ENCODE measurements at regions not wholly inside any gene's neighbourhood (a gene's known extent, or its start where the extent isn't known, plus 50 kb on each side); places are given as distances from the start of the nearest gene placed in this dataset.

GRCh38 chrX:122818068-122818467, 366.0 kb upstream of the GRIA3 start:
- DNase-seq (ENCODE audit: low read depth in 4 of 4, low spot score in 3 of 4), result no peak

- no peak for DNase-seq (ENCODE audit: low read depth in 4 of 4, low spot score in 3 of 4)
Observed at GRCh38 chrX:122833230-122833629, 350.8 kb upstream of the GRIA3 start.

- DNase-seq (ENCODE audit: low read depth in 4 of 4, low spot score in 3 of 4), result no peak
Observed at GRCh38 chrX:122835886-122836285, 348.2 kb upstream of the GRIA3 start.

GRCh38 chrX:122850326-122850725, 333.8 kb upstream of the GRIA3 start:
- DNase-seq (ENCODE audit: low read depth in 4 of 4, low spot score in 3 of 4), result no peak

- DNase-seq (ENCODE audit: low read depth in 4 of 4, low spot score in 3 of 4), result no peak
Observed at GRCh38 chrX:122856205-122856604, 327.9 kb upstream of the GRIA3 start.

GRCh38 chrX:122857734-122858133, 326.3 kb upstream of the GRIA3 start:
- no peak for DNase-seq (ENCODE audit: low read depth in 4 of 4, low spot score in 3 of 4)

- no peak for DNase-seq (ENCODE audit: low read depth in 4 of 4, low spot score in 3 of 4)
Observed at GRCh38 chrX:122863067-122863466, 321.0 kb upstream of the GRIA3 start.

- DNase-seq (ENCODE audit: low read depth in 4 of 4, low spot score in 3 of 4), result no peak
Observed at GRCh38 chrX:122866532-122866931, 317.5 kb upstream of the GRIA3 start.

- DNase-seq (ENCODE audit: low read depth in 4 of 4, low spot score in 3 of 4), result peak in 1 of 4 donors; percentile 1
Observed at GRCh38 chrX:122868631-122869030, 315.4 kb upstream of the GRIA3 start.

- no peak for DNase-seq (ENCODE audit: low read depth in 4 of 4, low spot score in 3 of 4)
Observed at GRCh38 chrX:122869171-122869570, 314.9 kb upstream of the GRIA3 start.

GRCh38 chrX:122878269-122878668, 305.8 kb upstream of the GRIA3 start:
- no peak for DNase-seq (ENCODE audit: low read depth in 4 of 4, low spot score in 3 of 4)

- DNase-seq (ENCODE audit: low read depth in 4 of 4, low spot score in 3 of 4), result no peak
Observed at GRCh38 chrX:122880952-122881351, 303.1 kb upstream of the GRIA3 start.

GRCh38 chrX:122890729-122891128, 293.3 kb upstream of the GRIA3 start:
- DNase-seq (ENCODE audit: low read depth in 4 of 4, low spot score in 3 of 4), result no peak

GRCh38 chrX:122906726-122907125, 277.4 kb upstream of the GRIA3 start:
- DNase-seq (ENCODE audit: low read depth in 4 of 4, low spot score in 3 of 4), result no peak

- no peak for DNase-seq (ENCODE audit: low read depth in 4 of 4, low spot score in 3 of 4)
Observed at GRCh38 chrX:122907375-122907774, 276.7 kb upstream of the GRIA3 start.

- no peak for DNase-seq (ENCODE audit: low read depth in 4 of 4, low spot score in 3 of 4)
Observed at GRCh38 chrX:122910697-122911096, 273.4 kb upstream of the GRIA3 start.

GRCh38 chrX:122913134-122913533, 270.9 kb upstream of the GRIA3 start:
- no peak for DNase-seq (ENCODE audit: low read depth in 4 of 4, low spot score in 3 of 4)

GRCh38 chrX:122913764-122914163, 270.3 kb upstream of the GRIA3 start:
- no peak for DNase-seq (ENCODE audit: low read depth in 4 of 4, low spot score in 3 of 4)

- DNase-seq (ENCODE audit: low read depth in 4 of 4, low spot score in 3 of 4), result no peak
Observed at GRCh38 chrX:122914256-122914655, 269.8 kb upstream of the GRIA3 start.

- no peak for DNase-seq (ENCODE audit: low read depth in 4 of 4, low spot score in 3 of 4)
Observed at GRCh38 chrX:122934131-122934530, 249.9 kb upstream of the GRIA3 start.

GRCh38 chrX:122940199-122940598, 243.9 kb upstream of the GRIA3 start:
- DNase-seq (ENCODE audit: low read depth in 4 of 4, low spot score in 3 of 4), result no peak

GRCh38 chrX:122941806-122942205, 242.3 kb upstream of the GRIA3 start:
- peak in 2 of 4 donors; percentile 0 to 1 for DNase-seq (ENCODE audit: low read depth in 4 of 4, low spot score in 3 of 4)

GRCh38 chrX:122943918-122944317, 240.2 kb upstream of the GRIA3 start:
- no peak for DNase-seq (ENCODE audit: low read depth in 4 of 4, low spot score in 3 of 4)

- DNase-seq (ENCODE audit: low read depth in 4 of 4, low spot score in 3 of 4), result no peak
Observed at GRCh38 chrX:122945328-122945727, 238.8 kb upstream of the GRIA3 start.

All from right renal pelvis (tissue), 4 donors.